HCT116 (cell line): ENCODE measurements at regions not wholly inside any gene's neighbourhood (a gene's known extent, or its start where the extent isn't known, plus 50 kb on each side); places are given as distances from the start of the nearest gene placed in this dataset.

Experiments
- ATF3 ChIP-seq: IDR thresholded peaks from 2 replicates; pipeline ENCODE4 v1.6.1; 2012
- CBX3 ChIP-seq: IDR thresholded peaks from 2 replicates; pipeline ENCODE4 v1.6.1; 2012; ENCODE audit warnings: low read depth
- CTCF ChIP-seq, 3 experiments: fragments of 200-600 bp in 1 of 3; sonication (generic) in 1 of 3; IDR thresholded peaks in 2 of 3; conservative IDR thresholded peaks in 1 of 3; 2 replicates each; pipeline ENCODE4 v1.5.1; 2012 to 2017; ENCODE audit warnings: low read depth in 2 of 3, low read length in 2 of 3, antibody characterized with exemption in 1 of 3, borderline replicate concordance in 1 of 3, control low read depth in 1 of 3, mild to moderate bottlenecking in 1 of 3, mixed read lengths in 1 of 3, mixed run types in 1 of 3, moderate library complexity in 1 of 3; ENCODE audit not compliant: insufficient read depth in 1 of 3
- EGR1 ChIP-seq: IDR thresholded peaks from 2 replicates; pipeline ENCODE4 v1.6.1; 2012; ENCODE audit warnings: low read depth
- JUND ChIP-seq: IDR thresholded peaks from 2 replicates; pipeline ENCODE4 v1.6.1; 2012
- MAX ChIP-seq: IDR thresholded peaks from 2 replicates; pipeline ENCODE4 v1.6.1; 2012
- POLR2A ChIP-seq: IDR thresholded peaks from 2 replicates; pipeline ENCODE4 v1.7.0; 2011; ENCODE audit warnings: borderline replicate concordance; ENCODE audit not compliant: insufficient read depth, insufficient read length; ENCODE audit errors: extremely low read depth
- RAD21 ChIP-seq: IDR thresholded peaks from 2 replicates; pipeline ENCODE4 v1.6.1; 2012; ENCODE audit warnings: low read depth, mild to moderate bottlenecking
- TCF7L2 ChIP-seq: IDR thresholded peaks from 2 replicates; pipeline ENCODE4 v1.7.0; 2011; ENCODE audit warnings: borderline replicate concordance, inconsistent platforms; ENCODE audit not compliant: insufficient read depth, insufficient read length; ENCODE audit errors: extremely low read depth
- ZBTB33 ChIP-seq: IDR thresholded peaks from 2 replicates; pipeline ENCODE4 v1.6.1; 2011; ENCODE audit warnings: mild to moderate bottlenecking, low read length, moderate library complexity; ENCODE audit not compliant: insufficient replicate concordance; ENCODE audit errors: extremely low read depth

GRCh38 chr3:59451800-59452746 lies 402.2 kb upstream of the CFAP20DC start:
- TF ChIP-seq TCF7L2 (no peak), CTCF (IDR thresholded peaks at IDR 0.05 in 2 of 3, conservative IDR thresholded peaks at IDR 0.05 in 1 of 3; ENCODE audit: borderline replicate concordance in 1 of 3, insufficient read depth in 1 of 3, low read depth in 2 of 3, low read length in 2 of 3) (no peak), ZBTB33 (no peak), ATF3 (no peak), MAX (no peak), JUND (no peak), CBX3 (no peak), RAD21 (no peak), EGR1 (no peak), POLR2A (no peak)
